HG02763 (cell line): ENCODE measurements at regions not wholly inside any gene's neighbourhood (a gene's known extent, or its start where the extent isn't known, plus 50 kb on each side); places are given as distances from the start of the nearest gene placed in this dataset.
"Not testable (repeated sequence)": the region's sequence is repeated elsewhere in the genome, so short reads cannot be mapped to it uniquely, and the experiment has no call there.

ENCODE experiments used
- ATAC-seq: cut with Tn5 transposase; IDR thresholded peaks from one replicate; pipeline ENCODE4 v1.9.1; 2021; ENCODE audit warnings: mild to moderate bottlenecking, moderate library complexity; ENCODE audit not compliant: unreplicated experiment

- no peak for ATAC-seq
These were observed 451.0 kb downstream of the RNF144A start for GRCh38 chr2:7368211-7368610.

GRCh38 chr2:7373156-7373555 is 455.9 kb downstream of the RNF144A start:
- no peak for ATAC-seq

GRCh38 chr2:7375901-7376300 is 458.7 kb downstream of the RNF144A start:
- ATAC-seq, result no peak

- ATAC-seq, result no peak
These were observed 460.8 kb downstream of the RNF144A start for GRCh38 chr2:7377916-7378569.

GRCh38 chr2:7378591-7378990 is 461.4 kb downstream of the RNF144A start:
- no peak for ATAC-seq

- no peak for ATAC-seq
These were observed 462.6 kb downstream of the RNF144A start for GRCh38 chr2:7379799-7380198.

DNA sequence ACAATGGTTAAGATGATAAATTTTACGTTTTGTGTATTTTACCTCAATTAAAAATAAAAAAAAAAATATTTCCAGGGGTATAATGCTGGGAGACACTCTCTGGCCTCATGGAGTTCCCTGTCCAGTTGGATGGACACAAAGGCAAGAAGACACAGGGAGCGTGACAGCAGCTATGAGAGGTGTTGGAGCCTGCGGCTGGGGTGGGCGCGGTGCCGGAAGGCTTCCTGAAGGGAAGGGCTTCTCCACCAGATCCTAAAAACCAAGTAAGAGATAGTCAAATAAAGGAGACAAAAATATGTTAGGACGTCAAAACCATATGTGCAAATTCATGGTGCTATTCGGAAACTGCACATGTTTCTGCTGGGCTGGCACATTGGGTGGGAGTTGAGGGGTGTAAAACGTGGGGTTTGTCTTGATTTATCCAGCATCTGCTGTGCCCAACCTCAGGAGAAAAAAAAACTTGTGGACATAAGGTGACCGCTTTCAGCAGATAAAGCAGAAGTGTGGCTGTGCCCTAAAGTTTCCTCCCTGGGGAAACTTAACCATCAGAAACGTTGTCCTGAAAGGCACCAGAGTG is 467.6 kb downstream of the RNF144A start:
- no peak for ATAC-seq

- ATAC-seq, result not testable (repeated sequence)
These were observed 473.1 kb downstream of the RNF144A start for GRCh38 chr2:7390311-7390710.

GRCh38 chr2:7392076-7392787 is 475.0 kb downstream of the RNF144A start:
- ATAC-seq, result no peak

DNA sequence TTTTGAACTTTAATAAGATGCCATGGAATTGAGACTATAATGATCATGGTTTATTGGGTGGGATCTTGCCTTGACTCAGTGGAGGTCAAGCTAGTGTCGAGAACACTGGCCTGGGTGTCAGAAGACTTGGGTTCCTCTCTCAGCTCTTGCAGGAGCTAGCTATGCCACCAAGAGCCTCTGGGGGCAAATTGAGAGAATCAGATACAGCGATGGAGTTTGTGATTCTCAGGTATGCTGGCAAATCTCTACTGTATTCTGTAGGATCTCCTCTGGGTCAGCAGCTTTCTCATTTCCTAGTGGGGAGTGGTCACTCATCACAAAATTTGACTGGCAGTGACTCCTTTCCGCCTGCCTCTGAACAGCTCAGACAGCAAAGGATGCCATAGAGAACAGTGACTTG is 477.0 kb downstream of the RNF144A start:
- ATAC-seq, result no peak

GRCh38 chr2:7400628-7401027 is 483.4 kb downstream of the RNF144A start:
- ATAC-seq, result no peak

DNA sequence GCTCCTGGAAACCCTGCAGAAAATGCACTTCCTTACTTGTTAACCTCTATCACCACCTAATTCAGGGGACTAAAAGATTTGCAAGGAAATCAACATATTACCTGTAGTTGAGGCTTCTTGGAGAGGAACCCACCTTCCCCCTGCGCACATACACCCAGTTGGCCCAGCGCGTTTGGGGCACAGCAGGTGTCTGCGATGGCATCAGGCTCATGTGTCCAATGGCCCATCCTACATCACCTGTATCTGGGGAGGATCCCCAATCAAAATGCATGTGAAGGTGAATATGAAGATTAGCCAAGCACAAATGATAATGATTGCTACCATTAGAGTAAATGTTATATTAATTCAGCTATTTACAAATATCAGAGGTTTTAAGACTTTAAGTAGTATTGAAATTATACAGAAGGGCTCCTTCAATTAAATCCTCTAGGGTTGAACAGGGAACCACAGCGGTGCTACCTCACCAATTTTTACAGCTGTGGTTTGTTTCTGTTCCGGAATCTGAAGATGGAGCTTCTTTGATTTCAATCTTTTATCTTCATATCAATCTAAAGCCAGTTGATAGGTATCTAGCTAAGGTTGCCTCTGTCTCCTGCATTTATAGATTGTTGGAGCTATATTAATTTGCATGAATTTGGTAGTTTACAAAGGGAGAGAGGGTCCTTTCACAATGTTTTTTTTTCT is 486.0 kb downstream of the RNF144A start:
- no peak for ATAC-seq

DNA sequence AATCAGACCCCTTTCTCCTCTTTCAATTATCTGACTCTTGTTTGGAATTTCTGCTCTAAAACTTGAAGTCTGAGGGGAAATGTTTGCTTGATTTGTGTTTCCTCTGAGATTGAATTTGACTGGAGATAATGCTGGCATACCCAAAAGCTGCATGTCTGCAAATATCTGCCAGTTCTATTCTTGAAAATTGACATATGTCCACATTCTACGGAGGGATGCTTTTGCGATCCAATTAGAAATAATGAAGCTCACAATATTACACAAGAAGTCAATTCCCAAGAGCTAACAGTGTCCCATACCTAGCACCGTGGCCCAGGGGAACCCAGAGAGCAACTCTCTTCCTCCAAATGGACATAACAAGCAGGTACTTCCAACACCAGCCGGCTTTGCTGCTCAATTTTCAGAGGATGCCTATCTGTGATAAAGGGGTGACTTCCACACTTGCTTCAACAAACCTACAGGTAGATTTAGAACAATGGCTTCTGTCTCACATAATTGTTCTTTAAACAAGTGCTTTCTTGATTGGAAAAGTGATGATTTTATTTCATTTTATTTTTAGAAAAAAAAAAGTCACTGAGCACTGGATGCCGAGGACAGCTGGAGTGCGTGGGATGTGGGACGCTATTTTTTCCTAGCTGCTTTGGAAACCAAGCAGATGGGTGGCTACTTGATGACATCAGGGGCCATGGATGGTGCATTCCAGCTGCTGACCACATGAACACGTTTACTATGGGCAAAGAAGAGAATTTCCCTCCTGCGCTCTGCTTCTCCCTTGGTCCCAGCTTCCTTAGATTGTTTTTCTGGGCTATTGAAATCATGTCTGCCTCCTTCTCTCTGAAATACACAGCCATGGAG is 488.9 kb downstream of the RNF144A start:
- ATAC-seq, result no peak

GRCh38 chr2:7407001-7407400 is 489.8 kb downstream of the RNF144A start:
- ATAC-seq, result no peak

GRCh38 chr2:7407906-7408680 is 490.9 kb downstream of the RNF144A start:
- ATAC-seq, result no peak

- no peak for ATAC-seq
These were observed 494.5 kb downstream of the RNF144A start for GRCh38 chr2:7411691-7412090.

DNA sequence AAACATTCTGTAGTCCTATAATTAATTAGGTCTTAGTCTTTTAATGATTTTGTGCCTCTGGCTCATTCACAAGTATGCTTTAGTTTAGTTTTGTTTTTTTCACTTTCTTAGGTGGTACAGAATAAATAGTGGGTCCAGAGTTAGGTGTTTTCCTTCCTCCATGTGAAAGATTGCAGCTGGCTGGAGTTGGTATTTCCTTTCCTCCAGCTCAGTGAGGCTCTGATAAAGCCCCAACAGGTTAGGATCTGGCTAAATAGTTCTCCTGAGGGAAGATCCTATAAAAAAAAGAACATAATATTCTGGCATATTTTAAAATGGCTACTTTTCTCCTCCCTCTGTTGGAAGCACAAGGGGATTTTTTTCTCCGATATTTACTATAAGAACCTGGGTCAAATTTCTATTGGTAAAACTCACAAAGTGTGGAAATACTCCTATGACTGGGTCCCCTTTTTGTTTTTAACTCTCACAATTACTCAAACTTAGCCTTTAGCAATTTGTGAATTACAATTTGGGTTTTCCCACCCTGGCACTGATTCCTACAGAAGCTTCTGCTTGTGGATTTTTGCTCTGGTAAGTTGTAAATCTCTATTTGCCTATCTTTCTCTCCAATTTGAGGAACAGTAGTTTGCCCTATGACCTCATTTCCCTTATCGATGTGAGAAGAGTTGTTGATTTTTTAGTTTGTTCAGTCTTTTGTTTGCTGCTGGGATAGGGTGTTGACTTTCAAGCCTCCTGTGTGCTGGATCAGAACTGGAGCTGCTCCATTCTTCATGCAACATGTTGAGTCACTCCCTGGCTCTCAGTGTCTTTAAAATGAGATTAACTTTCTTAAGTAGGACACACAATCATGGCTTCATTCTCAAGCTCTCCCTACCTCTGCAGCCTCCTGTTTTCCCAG is 500.9 kb downstream of the RNF144A start:
- no peak for ATAC-seq

DNA sequence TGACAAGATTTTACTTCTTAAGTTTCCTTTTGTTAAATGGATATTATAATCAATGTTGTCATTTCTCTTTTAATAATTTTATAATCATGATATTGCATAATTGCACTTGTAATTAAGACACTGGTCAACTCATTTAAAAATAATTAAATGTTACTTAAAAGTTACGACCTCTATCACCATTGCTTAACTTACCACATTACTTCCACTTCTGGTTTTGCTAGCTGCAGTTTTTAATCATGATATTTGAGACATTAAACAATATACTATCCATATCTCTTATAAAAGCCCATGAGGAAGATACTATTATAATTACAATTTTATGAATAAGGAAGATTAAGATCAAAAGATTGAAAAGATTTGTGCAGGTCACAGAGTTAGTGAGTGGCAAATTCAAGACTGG is 502.0 kb downstream of the RNF144A start:
- no peak for ATAC-seq

GRCh38 chr2:7419814-7420311 is 502.7 kb downstream of the RNF144A start:
- ATAC-seq, result no peak
